Testis (tissue), 2 donors: ENCODE measurements at regions not wholly inside any gene's neighbourhood (a gene's known extent, or its start where the extent isn't known, plus 50 kb on each side); places are given as distances from the start of the nearest gene placed in this dataset.

Experiments
- POLR2A ChIP-seq: fragments of 450-650 bp; IDR thresholded peaks from one replicate; pipeline ENCODE4 v1.6.1; 2017; ENCODE audit warnings: antibody characterized with exemption, mild to moderate bottlenecking, moderate library complexity
- TF ChIP-seq, protein P1 (sequence below), 3 experiments: fragments of 450-650 bp in 2 of 3; fragments of 200-600 bp in 1 of 3; sonication (generic) in 1 of 3; IDR thresholded peaks; one replicate each; pipeline ENCODE4 v1.5.1; 2016 to 2019; ENCODE audit warnings: antibody characterized with exemption in 3 of 3, mild to moderate bottlenecking in 2 of 3, moderate library complexity in 1 of 3

DNA sequence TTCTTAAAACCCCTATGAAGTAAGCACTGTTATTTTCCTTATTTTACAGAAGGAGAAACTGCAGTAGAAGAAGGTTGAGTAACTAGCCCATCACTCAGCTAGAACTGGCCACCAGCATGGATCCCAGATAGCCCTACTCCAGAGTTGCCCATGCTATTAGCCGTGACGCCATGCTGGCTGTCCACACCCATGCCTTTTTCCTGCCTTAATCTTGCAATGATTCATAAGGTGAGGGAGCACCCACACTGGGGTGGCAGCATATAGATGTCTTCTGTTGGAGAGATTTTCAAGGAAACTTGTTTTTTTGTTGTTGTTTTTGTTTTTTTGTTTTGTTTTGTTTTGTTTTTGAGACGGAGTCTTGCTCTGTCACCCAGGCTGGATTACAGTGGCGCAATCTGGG is 204.1 kb upstream of the HAAO start:
- TF ChIP-seq, protein P1, sequence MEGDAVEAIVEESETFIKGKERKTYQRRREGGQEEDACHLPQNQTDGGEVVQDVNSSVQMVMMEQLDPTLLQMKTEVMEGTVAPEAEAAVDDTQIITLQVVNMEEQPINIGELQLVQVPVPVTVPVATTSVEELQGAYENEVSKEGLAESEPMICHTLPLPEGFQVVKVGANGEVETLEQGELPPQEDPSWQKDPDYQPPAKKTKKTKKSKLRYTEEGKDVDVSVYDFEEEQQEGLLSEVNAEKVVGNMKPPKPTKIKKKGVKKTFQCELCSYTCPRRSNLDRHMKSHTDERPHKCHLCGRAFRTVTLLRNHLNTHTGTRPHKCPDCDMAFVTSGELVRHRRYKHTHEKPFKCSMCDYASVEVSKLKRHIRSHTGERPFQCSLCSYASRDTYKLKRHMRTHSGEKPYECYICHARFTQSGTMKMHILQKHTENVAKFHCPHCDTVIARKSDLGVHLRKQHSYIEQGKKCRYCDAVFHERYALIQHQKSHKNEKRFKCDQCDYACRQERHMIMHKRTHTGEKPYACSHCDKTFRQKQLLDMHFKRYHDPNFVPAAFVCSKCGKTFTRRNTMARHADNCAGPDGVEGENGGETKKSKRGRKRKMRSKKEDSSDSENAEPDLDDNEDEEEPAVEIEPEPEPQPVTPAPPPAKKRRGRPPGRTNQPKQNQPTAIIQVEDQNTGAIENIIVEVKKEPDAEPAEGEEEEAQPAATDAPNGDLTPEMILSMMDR (IDR thresholded peaks at IDR 0.05): no peak
- TF ChIP-seq POLR2A: no peak
